Activated CD8-positive, alpha-beta memory T cell treated with anti-CD3 and anti-CD28 coated beads for 1 hour (primary cell): ENCODE measurements at regions not wholly inside any gene's neighbourhood (a gene's known extent, or its start where the extent isn't known, plus 50 kb on each side); places are given as distances from the start of the nearest gene placed in this dataset.
"Not testable (repeated sequence)": the region's sequence is repeated elsewhere in the genome, so short reads cannot be mapped to it uniquely, and the experiment has no call there.

Experiments used
- DNase-seq, 2 donors: peaks; one replicate each; pipeline ENCODE4 v3.0.0-alpha.2; 2020; ENCODE audit warnings: low read depth in 1 of 2; ENCODE audit errors: extremely low read depth in 1 of 2

- DNase-seq: no peak
Observed at GRCh38 chr3:153268564-153269279, 106.7 kb downstream of the RAP2B start.

- no peak for DNase-seq
Observed at GRCh38 chr3:153269730-153270129, 107.7 kb downstream of the RAP2B start.

GRCh38 chr3:153273217-153273616 lies 111.2 kb downstream of the RAP2B start:
- no peak for DNase-seq

GRCh38 chr3:153273767-153274435 lies 111.9 kb downstream of the RAP2B start:
- no peak for DNase-seq

GRCh38 chr3:153274561-153274960 lies 112.5 kb downstream of the RAP2B start:
- no peak for DNase-seq

- no peak for DNase-seq
Observed at GRCh38 chr3:153275514-153275913, 113.5 kb downstream of the RAP2B start.

GRCh38 chr3:153277029-153277428 lies 115.0 kb downstream of the RAP2B start:
- no peak for DNase-seq

GRCh38 chr3:153281236-153281997 lies 119.4 kb downstream of the RAP2B start:
- not testable (repeated sequence) for DNase-seq

GRCh38 chr3:153282355-153282754 lies 120.3 kb downstream of the RAP2B start:
- no peak for DNase-seq

- DNase-seq: no peak
Observed at GRCh38 chr3:153284282-153284938, 122.4 kb downstream of the RAP2B start.

- no peak for DNase-seq
Observed at GRCh38 chr3:153285194-153285641, 123.2 kb downstream of the RAP2B start.

- no peak for DNase-seq
Observed at GRCh38 chr3:153285982-153286381, 124.0 kb downstream of the RAP2B start.

GRCh38 chr3:153287017-153287416 lies 125.0 kb downstream of the RAP2B start:
- no peak for DNase-seq

- no peak for DNase-seq
Observed at GRCh38 chr3:153289334-153289808, 127.3 kb downstream of the RAP2B start.

GRCh38 chr3:153290268-153291015 lies 128.4 kb downstream of the RAP2B start:
- no peak for DNase-seq

GRCh38 chr3:153291059-153291685 lies 129.1 kb downstream of the RAP2B start:
- DNase-seq: no peak

GRCh38 chr3:153293265-153293664 lies 131.2 kb downstream of the RAP2B start:
- DNase-seq: no peak

- DNase-seq: no peak
Observed at GRCh38 chr3:153295901-153296300, 133.9 kb downstream of the RAP2B start.

- no peak for DNase-seq
Observed at GRCh38 chr3:153305189-153305588, 143.2 kb downstream of the RAP2B start.

- no peak for DNase-seq
Observed at GRCh38 chr3:153311541-153311940, 149.5 kb downstream of the RAP2B start.
